Astrocyte (in vitro differentiated cells and primary cell): ENCODE measurements at regions not wholly inside any gene's neighbourhood (a gene's known extent, or its start where the extent isn't known, plus 50 kb on each side); places are given as distances from the start of the nearest gene placed in this dataset.

Source experiments
- CTCF ChIP-seq: IDR thresholded peaks from 2 replicates; pipeline ENCODE4 v1.5.1; 2011; ENCODE audit warnings: low read depth, mild to moderate bottlenecking, inconsistent platforms, low read length, moderate library complexity; ENCODE audit not compliant: insufficient read depth
- EZH2 ChIP-seq: IDR thresholded peaks from 2 replicates; pipeline ENCODE4 v1.6.1; 2012; ENCODE audit warnings: mild to moderate bottlenecking, low read length, inconsistent platforms; ENCODE audit not compliant: insufficient read depth

GRCh38 chr17:83005639-83006038, 73.8 kb upstream of the METRNL start:
- TF ChIP-seq CTCF, result no peak
- TF ChIP-seq EZH2, result no peak
